HepG2 (cell line): ENCODE measurements at regions not wholly inside any gene's neighbourhood (a gene's known extent, or its start where the extent isn't known, plus 50 kb on each side); places are given as distances from the start of the nearest gene placed in this dataset.

ENCODE experiments used
- ATAC-seq: fragments of 200-7000 bp; cut with Tn5 transposase; 3 replicates; pipeline ENCODE4 v1.9.1; 2020; ENCODE audit warnings: mild to moderate bottlenecking, moderate library complexity
- BruUV-seq: library from RNA; stranded (reverse); fragments of 400-500 nt; replicated peaks from 2 replicates; lab custom pipeline; 2021; lab: Mats Ljungman, UMichigan
- CTCF ChIA-PET: fragments of 300-600 bp; formaldehyde crosslinking; extraction: SDS; loops from one replicate; lab custom pipeline; 2021; ENCODE audit warnings: low total read pairs, inconsistent platforms, low intra/inter-chr PET ratio; lab: Yijun Ruan, JAX
- POLR2A ChIA-PET: fragments of 350-600 bp; sonication (Branson Sonifier 250); formaldehyde crosslinking; loops from one replicate; lab custom pipeline; 2020; ENCODE audit warnings: antibody characterized with exemption, inconsistent platforms; lab: Yijun Ruan, JAX
- DNase-seq: peaks from one replicate; pipeline ENCODE4 v3.0.0-alpha.2; 2015; ENCODE audit warnings: low spot score
- FAIRE-seq: peaks from 3 replicates; lab custom pipeline; 2011; peaks lifted over from hg19 to GRCh38; lab: Jason Lieb, UNC
- H2AFZ ChIP-seq: one replicate; pipeline ENCODE4 v1.6.1; 2011; ENCODE audit warnings: low read length, inconsistent platforms
- H3K27ac ChIP-seq: fragments of 300-600 bp; 3 replicates; pipeline ENCODE4 v1.8.0; 2011; ENCODE audit warnings: mixed run types, mild to moderate bottlenecking, mixed read lengths, low read length, inconsistent platforms; ENCODE audit not compliant: insufficient read depth; ENCODE audit errors: extremely low read length
- H3K27me3 ChIP-seq, 2 experiments: fragments of 200-600 bp in 1 of 2; 2 replicates in 1 of 2; 3 replicates in 1 of 2; pipeline versions ENCODE4 v1.6.0 to v1.8.0; 2011; ENCODE audit warnings: low read length in 2 of 2, mild to moderate bottlenecking in 2 of 2, moderate library complexity in 2 of 2, inconsistent platforms in 1 of 2; ENCODE audit not compliant: insufficient read depth in 2 of 2, control insufficient read depth in 1 of 2
- H3K36me3 ChIP-seq, 2 experiments: fragments of 200-600 bp in 1 of 2; replicated peaks in 1 of 2; 2 replicates in 1 of 2; 3 replicates in 1 of 2; pipeline versions ENCODE4 v1.5.1 to v1.8.0; 2011; ENCODE audit warnings: low read length in 2 of 2, inconsistent platforms in 1 of 2; ENCODE audit not compliant: insufficient read depth in 2 of 2, control insufficient read depth in 1 of 2
- H3K4me1 ChIP-seq: 2 replicates; pipeline ENCODE4 v1.5.1; 2012; ENCODE audit warnings: low read length, inconsistent platforms; ENCODE audit not compliant: insufficient read depth
- H3K4me2 ChIP-seq: 2 replicates; pipeline ENCODE4 v1.6.0; 2011; ENCODE audit warnings: low read depth, low read length, inconsistent platforms
- H3K4me3 ChIP-seq, 3 experiments: fragments of 200-600 bp in 1 of 3; sonication (generic), shearing (Covaris generic) in 1 of 3; replicated peaks in 1 of 3; 2 replicates each; pipeline ENCODE4 v1.5.1; 2011 to 2016; ENCODE audit warnings: low read length in 3 of 3, inconsistent platforms in 2 of 3, low read depth in 2 of 3, mild to moderate bottlenecking in 2 of 3, control low read depth in 1 of 3, mixed read lengths in 1 of 3; ENCODE audit not compliant: insufficient read depth in 1 of 3
- H3K79me2 ChIP-seq: one replicate; pipeline ENCODE4 v1.6.1; 2011; ENCODE audit warnings: low read length, inconsistent platforms; ENCODE audit not compliant: insufficient read depth
- H3K9ac ChIP-seq: 2 replicates; pipeline ENCODE4 v1.6.0; 2011; ENCODE audit warnings: mild to moderate bottlenecking, low read depth, low read length, inconsistent platforms; ENCODE audit not compliant: insufficient read depth
- H3K9me3 ChIP-seq: 2 replicates; pipeline ENCODE4 v1.5.1; 2012; ENCODE audit warnings: mild to moderate bottlenecking, low read length
- H4K20me1 ChIP-seq: 2 replicates; pipeline ENCODE4 v1.6.0; 2011; ENCODE audit warnings: inconsistent platforms, mild to moderate bottlenecking, low read length, moderate library complexity; ENCODE audit not compliant: insufficient read depth
- BORCS8-MEF2B ChIP-seq: sonication (generic); formaldehyde crosslinking; IDR thresholded peaks from 2 replicates; pipeline ENCODE4 v1.8.0; 2022; ENCODE audit warnings: mild to moderate bottlenecking, missing genetic modification reagents
- GLI4 ChIP-seq: sonication (generic); formaldehyde crosslinking; IDR thresholded peaks from 2 replicates; pipeline ENCODE4 v1.5.1; 2020; ENCODE audit warnings: missing genetic modification reagents, mild to moderate bottlenecking, moderate library complexity, borderline replicate concordance
- NFIB ChIP-seq: sonication (generic); formaldehyde crosslinking; IDR thresholded peaks from 2 replicates; pipeline ENCODE4 v1.9.0; 2021; ENCODE audit warnings: missing genetic modification reagents, mild to moderate bottlenecking, borderline replicate concordance
- NR2F2 ChIP-seq: IDR thresholded peaks from 2 replicates; pipeline ENCODE4 v1.6.1; 2012; ENCODE audit warnings: low read depth, inconsistent platforms, borderline replicate concordance
- PAWR ChIP-seq: sonication (generic); formaldehyde crosslinking; IDR thresholded peaks from 2 replicates; pipeline ENCODE4 v1.4.0; 2020; ENCODE audit warnings: missing genetic modification reagents, mild to moderate bottlenecking, borderline replicate concordance
- PRMT3 ChIP-seq: sonication (generic); formaldehyde crosslinking; IDR thresholded peaks from 2 replicates; pipeline ENCODE4 v1.8.1; 2022; ENCODE audit warnings: low read depth, mild to moderate bottlenecking, moderate library complexity, missing genetic modification reagents, borderline replicate concordance
- SKI ChIP-seq: fragments of 450-650 bp; IDR thresholded peaks from one replicate; pipeline ENCODE4 v1.6.1; 2018; ENCODE audit warnings: mild to moderate bottlenecking; ENCODE audit not compliant: partially characterized antibody
- ZFAT ChIP-seq: sonication (generic); formaldehyde crosslinking; conservative IDR thresholded peaks from 2 replicates; pipeline ENCODE4 v1.8.1; 2023; ENCODE audit warnings: missing genetic modification reagents, inconsistent platforms
- ZFP90 ChIP-seq: sonication (generic); formaldehyde crosslinking; IDR thresholded peaks from 2 replicates; pipeline ENCODE4 v1.8.0; 2022; ENCODE audit warnings: missing genetic modification reagents, mild to moderate bottlenecking, inconsistent platforms, borderline replicate concordance
- ZNF12 ChIP-seq: sonication (generic); formaldehyde crosslinking; IDR thresholded peaks from 2 replicates; pipeline ENCODE4 v1.5.0; 2020; ENCODE audit warnings: missing genetic modification reagents
- ZNF143 ChIP-seq: sonication (generic); formaldehyde crosslinking; IDR thresholded peaks from 2 replicates; pipeline ENCODE4 v1.4.0; 2020; ENCODE audit warnings: missing genetic modification reagents
- WGBS: methylation state at CpG from one replicate; pipeline ENCODE4 v1.1.6; 2017; ENCODE audit warnings: low lambda C conversion rate; 5-methylcytosine and 5-hydroxymethylcytosine counted together
- in situ Hi-C: cut with HindIII; loops from 2 replicates; pipeline ENCODE4 v1.10.0; 2017; ENCODE audit warnings: low pct_unique_long_range_greater_than_20kb; ENCODE audit not compliant: extremely low pct_ligation_motif_present
- intact Hi-C: fragments of 100-400 bp; cut with micrococcal nuclease; formaldehyde crosslinking; loops from one replicate; pipeline ENCODE4 v1.10.0; 2022; ENCODE audit not compliant: unreplicated experiment
- TF ChIP-seq, protein P1 (sequence below): sonication (generic); formaldehyde crosslinking; IDR thresholded peaks from 2 replicates; pipeline ENCODE4 v1.8.0; 2022; ENCODE audit warnings: mild to moderate bottlenecking, missing genetic modification reagents
- TF ChIP-seq, protein P2 (sequence below): sonication (generic); formaldehyde crosslinking; IDR thresholded peaks from 2 replicates; pipeline ENCODE4 v1.4.0; 2020; ENCODE audit warnings: mild to moderate bottlenecking, missing genetic modification reagents
- TF ChIP-seq, protein P3 (sequence below): sonication (generic); formaldehyde crosslinking; IDR thresholded peaks from 2 replicates; pipeline ENCODE4 v1.9.0; 2022; ENCODE audit warnings: low read depth, missing genetic modification reagents
- TF ChIP-seq, protein P4 (sequence below): sonication (generic); formaldehyde crosslinking; IDR thresholded peaks from 2 replicates; pipeline ENCODE4 v1.5.0; 2020; ENCODE audit warnings: missing genetic modification reagents
- TF ChIP-seq, protein P5 (sequence below): IDR thresholded peaks from 2 replicates; pipeline ENCODE4 v1.6.1; 2018; ENCODE audit warnings: missing genetic modification reagents, mild to moderate bottlenecking, missing compliant biosample characterization
- TF ChIP-seq, protein P6 (sequence below): sonication (generic); formaldehyde crosslinking; IDR thresholded peaks from 2 replicates; pipeline ENCODE4 v1.4.0; 2020; ENCODE audit warnings: missing genetic modification reagents

DNA sequence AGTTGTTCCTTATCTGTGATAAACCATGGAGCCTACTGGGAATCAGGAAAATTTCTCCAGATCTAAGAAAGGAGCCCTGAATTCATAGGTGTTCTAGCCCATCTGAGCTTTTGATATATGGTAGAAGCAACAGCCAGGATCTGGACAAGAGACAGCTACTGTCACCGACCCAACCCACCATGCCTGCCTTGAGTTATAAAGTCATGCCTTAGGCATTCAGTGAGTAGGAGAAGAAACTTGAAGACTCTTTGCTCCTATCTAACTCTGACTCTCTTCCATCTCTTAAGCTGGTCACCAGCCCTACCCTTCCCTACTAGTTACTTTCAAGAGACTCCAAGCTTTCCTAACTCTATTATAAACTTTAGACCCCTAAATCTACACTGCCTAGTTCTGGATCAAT lies 83.9 kb upstream of the FAM9B start:
- no peaks in the 10 kb centered on the region for H4K20me1 ChIP-seq
- H3K9me3 ChIP-seq, result no peaks in the 10 kb centered on the region
- H3K36me3 ChIP-seq, result no peaks in the 10 kb centered on the region
- H2AFZ ChIP-seq, result no peak overlapping the region
- FAIRE-seq, result no peak
- no peaks in the 10 kb centered on the region for H3K79me2 ChIP-seq
- ChIA-PET POLR2A (no interaction called here), CTCF (no interaction called here)
- no peak overlapping the region for H3K27ac ChIP-seq
- intact Hi-C loops, result no loop called here
- no peak for DNase-seq
- H3K4me2 ChIP-seq, result no peak overlapping the region
- H3K9ac ChIP-seq, result no peak overlapping the region
- BruUV-seq, result no TSS peak
- in situ Hi-C loops, result no loop called here
- H3K4me1 ChIP-seq, result no peaks in the 10 kb centered on the region
- H3K4me3 ChIP-seq, result no peak overlapping the region
- H3K27me3 ChIP-seq, result no peaks in the 10 kb centered on the region; a peak in 1 of 5 replicates
- no CpG with 5 or more reads among the region's 1 CpG for WGBS
- ATAC-seq, result no peak
- no peak for TF ChIP-seq PAWR (CRISPR knock-in tag)
- TF ChIP-seq ZFP90 (CRISPR knock-in tag), result no peak
- no peak for TF ChIP-seq NFIB (CRISPR knock-in tag)
- TF ChIP-seq, protein P1, sequence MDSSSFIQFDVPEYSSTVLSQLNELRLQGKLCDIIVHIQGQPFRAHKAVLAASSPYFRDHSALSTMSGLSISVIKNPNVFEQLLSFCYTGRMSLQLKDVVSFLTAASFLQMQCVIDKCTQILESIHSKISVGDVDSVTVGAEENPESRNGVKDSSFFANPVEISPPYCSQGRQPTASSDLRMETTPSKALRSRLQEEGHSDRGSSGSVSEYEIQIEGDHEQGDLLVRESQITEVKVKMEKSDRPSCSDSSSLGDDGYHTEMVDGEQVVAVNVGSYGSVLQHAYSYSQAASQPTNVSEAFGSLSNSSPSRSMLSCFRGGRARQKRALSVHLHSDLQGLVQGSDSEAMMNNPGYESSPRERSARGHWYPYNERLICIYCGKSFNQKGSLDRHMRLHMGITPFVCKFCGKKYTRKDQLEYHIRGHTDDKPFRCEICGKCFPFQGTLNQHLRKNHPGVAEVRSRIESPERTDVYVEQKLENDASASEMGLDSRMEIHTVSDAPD (CRISPR knock-in tag), result no peak
- TF ChIP-seq ZFAT, result no peak
- TF ChIP-seq GLI4, result no peak
- TF ChIP-seq, protein P2, sequence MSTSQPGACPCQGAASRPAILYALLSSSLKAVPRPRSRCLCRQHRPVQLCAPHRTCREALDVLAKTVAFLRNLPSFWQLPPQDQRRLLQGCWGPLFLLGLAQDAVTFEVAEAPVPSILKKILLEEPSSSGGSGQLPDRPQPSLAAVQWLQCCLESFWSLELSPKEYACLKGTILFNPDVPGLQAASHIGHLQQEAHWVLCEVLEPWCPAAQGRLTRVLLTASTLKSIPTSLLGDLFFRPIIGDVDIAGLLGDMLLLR (CRISPR knock-in tag), result no peak
- TF ChIP-seq, protein P3, sequence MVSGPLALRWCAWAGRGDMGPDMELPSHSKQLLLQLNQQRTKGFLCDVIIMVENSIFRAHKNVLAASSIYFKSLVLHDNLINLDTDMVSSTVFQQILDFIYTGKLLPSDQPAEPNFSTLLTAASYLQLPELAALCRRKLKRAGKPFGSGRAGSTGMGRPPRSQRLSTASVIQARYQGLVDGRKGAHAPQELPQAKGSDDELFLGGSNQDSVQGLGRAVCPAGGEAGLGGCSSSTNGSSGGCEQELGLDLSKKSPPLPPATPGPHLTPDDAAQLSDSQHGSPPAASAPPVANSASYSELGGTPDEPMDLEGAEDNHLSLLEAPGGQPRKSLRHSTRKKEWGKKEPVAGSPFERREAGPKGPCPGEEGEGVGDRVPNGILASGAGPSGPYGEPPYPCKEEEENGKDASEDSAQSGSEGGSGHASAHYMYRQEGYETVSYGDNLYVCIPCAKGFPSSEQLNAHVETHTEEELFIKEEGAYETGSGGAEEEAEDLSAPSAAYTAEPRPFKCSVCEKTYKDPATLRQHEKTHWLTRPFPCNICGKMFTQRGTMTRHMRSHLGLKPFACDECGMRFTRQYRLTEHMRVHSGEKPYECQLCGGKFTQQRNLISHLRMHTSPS (CRISPR knock-in tag), result no peak
- no peak for TF ChIP-seq BORCS8-MEF2B
- no peak for TF ChIP-seq PRMT3
- no peak for TF ChIP-seq ZNF12
- TF ChIP-seq, protein P4, sequence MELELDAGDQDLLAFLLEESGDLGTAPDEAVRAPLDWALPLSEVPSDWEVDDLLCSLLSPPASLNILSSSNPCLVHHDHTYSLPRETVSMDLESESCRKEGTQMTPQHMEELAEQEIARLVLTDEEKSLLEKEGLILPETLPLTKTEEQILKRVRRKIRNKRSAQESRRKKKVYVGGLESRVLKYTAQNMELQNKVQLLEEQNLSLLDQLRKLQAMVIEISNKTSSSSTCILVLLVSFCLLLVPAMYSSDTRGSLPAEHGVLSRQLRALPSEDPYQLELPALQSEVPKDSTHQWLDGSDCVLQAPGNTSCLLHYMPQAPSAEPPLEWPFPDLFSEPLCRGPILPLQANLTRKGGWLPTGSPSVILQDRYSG (CRISPR knock-in tag), result no peak
- no peak for TF ChIP-seq NR2F2
- TF ChIP-seq SKI, result no peak
- TF ChIP-seq, protein P5, sequence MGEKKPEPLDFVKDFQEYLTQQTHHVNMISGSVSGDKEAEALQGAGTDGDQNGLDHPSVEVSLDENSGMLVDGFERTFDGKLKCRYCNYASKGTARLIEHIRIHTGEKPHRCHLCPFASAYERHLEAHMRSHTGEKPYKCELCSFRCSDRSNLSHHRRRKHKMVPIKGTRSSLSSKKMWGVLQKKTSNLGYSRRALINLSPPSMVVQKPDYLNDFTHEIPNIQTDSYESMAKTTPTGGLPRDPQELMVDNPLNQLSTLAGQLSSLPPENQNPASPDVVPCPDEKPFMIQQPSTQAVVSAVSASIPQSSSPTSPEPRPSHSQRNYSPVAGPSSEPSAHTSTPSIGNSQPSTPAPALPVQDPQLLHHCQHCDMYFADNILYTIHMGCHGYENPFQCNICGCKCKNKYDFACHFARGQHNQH (CRISPR knock-in tag), result no peak
- no peak for TF ChIP-seq ZNF143
- TF ChIP-seq, protein P6, sequence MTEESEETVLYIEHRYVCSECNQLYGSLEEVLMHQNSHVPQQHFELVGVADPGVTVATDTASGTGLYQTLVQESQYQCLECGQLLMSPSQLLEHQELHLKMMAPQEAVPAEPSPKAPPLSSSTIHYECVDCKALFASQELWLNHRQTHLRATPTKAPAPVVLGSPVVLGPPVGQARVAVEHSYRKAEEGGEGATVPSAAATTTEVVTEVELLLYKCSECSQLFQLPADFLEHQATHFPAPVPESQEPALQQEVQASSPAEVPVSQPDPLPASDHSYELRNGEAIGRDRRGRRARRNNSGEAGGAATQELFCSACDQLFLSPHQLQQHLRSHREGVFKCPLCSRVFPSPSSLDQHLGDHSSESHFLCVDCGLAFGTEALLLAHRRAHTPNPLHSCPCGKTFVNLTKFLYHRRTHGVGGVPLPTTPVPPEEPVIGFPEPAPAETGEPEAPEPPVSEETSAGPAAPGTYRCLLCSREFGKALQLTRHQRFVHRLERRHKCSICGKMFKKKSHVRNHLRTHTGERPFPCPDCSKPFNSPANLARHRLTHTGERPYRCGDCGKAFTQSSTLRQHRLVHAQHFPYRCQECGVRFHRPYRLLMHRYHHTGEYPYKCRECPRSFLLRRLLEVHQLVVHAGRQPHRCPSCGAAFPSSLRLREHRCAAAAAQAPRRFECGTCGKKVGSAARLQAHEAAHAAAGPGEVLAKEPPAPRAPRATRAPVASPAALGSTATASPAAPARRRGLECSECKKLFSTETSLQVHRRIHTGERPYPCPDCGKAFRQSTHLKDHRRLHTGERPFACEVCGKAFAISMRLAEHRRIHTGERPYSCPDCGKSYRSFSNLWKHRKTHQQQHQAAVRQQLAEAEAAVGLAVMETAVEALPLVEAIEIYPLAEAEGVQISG (CRISPR knock-in tag), result no peak
